GM13977 (cell line): ENCODE measurements at regions not wholly inside any gene's neighbourhood (a gene's known extent, or its start where the extent isn't known, plus 50 kb on each side); places are given as distances from the start of the nearest gene placed in this dataset.

Source experiments
- DNase-seq: peaks from one replicate; pipeline ENCODE4 v3.0.0; 2012; ENCODE audit warnings: low spot score
- CTCF ChIP-seq: IDR thresholded peaks from 2 replicates; pipeline ENCODE4 v1.5.1; 2012; ENCODE audit warnings: mild to moderate bottlenecking, control low read depth; ENCODE audit not compliant: insufficient read depth; ENCODE audit errors: extremely low read depth, missing control alignments
- in situ Hi-C: fragments of 300-500 bp; cut with MboI; formaldehyde crosslinking; loops from one replicate; pipeline ENCODE4 v1.12.0; 2022; ENCODE audit warnings: low sequenced_read_pairs, low pct_unique_long_range_greater_than_20kb, mixed read lengths, inconsistent platforms; ENCODE audit not compliant: unreplicated experiment

GRCh38 chr20:39464238-39464637, 502.1 kb downstream of the DHX35 start:
- no peak for DNase-seq
- in situ Hi-C loops, result no loop called here
- no peak for TF ChIP-seq CTCF

DNA sequence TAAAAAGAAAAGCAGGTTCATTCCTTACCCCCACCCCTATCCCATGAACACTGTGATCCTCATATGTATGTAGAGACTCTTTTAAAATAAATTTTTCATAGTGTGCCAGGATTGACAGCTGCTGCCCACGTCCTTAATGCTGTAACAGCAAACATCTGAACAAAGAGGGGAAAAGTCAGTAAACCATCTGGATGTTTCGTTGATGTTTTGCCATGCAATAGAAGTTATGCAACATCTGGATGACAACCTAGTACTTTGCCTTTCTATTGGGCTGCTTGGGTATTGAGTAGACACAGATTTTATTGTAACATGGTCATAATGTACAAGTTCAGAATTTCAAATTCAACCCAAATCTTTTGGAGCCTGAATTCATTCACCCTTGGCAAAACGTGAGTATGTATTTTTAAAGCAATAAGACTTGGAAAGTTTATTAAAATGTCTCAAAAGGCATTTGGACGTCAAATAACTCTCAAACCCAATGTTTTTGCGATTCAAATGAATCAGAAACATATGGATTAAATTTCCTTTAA, 500.3 kb downstream of the DHX35 start:
- in situ Hi-C loops, result no loop called here
- no peak for TF ChIP-seq CTCF
- no peak for DNase-seq

- DNase-seq, result no peak
- in situ Hi-C loops, result no loop called here
- TF ChIP-seq CTCF, result no peak
These were observed 496.3 kb downstream of the DHX35 start for GRCh38 chr20:39458452-39458851.

- in situ Hi-C loops, result no loop called here
- no peak for TF ChIP-seq CTCF
- no peak for DNase-seq
These were observed 491.7 kb downstream of the DHX35 start for GRCh38 chr20:39453890-39454289.

DNA sequence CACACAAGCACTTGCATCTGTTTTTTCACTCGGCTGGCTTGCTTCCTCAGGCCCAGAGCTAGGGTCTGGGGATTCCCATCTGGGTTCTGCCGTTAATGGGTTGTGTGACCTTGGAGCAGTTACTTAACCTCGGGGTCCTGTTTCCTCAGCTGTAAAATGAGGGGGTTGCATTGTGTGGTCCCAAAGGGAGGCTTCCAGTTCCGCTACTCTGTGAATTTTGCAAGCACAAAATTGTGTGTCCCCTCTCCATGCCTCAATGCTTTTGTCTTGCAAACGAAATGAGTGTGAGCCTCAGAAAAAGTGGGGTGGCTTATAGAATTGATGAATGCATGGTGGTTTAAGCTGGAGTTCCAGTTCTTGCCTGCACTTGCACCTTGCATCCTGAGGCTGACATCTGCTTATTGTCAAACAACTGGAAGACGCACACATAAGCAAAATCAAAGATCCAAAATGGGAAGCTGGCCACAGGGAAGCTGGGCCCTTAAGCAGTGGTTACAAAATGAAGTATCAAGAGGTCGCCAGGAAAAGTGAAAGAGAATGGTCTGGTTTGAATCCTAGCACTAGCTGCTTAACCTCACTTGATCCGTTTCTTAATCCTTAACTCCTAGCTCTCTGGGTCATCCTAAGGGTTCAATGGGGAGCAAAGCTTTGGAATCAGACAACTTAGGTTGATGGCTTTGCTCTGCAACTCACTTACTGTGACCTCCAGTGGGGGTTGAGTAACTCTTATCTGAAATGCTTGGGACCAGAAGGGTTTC, 490.6 kb downstream of the DHX35 start:
- no peak for DNase-seq
- in situ Hi-C loops, result no loop called here
- TF ChIP-seq CTCF, result no peak

DNA sequence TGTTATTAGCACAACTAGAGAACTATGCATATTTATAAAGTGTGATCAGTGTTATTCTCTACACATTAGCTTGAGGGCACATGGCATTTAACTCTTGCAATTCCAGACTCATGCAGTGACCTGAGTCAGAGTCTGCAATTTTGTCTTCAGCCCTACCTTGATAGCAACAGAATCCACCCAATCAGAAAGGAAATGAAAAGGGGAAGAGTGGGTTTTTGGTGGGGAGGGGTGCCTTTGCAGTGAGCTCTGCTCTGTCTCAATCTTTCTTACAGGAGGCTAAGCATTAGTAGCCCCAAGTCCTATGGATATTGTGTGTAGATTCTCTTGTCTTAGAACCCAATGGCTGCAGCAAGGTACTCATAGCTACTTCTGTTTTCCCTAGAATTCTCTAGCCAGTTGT, 489.2 kb downstream of the DHX35 start:
- TF ChIP-seq CTCF, result no peak
- in situ Hi-C loops, result no loop called here

More for the DNA sequence above, 489.2 kb downstream of the DHX35 start:
- no peak for DNase-seq
